A549 (cell line): ENCODE measurements at regions not wholly inside any gene's neighbourhood (a gene's known extent, or its start where the extent isn't known, plus 50 kb on each side); places are given as distances from the start of the nearest gene placed in this dataset.

Experiments
- CEBPB ChIP-seq, 2 experiments: fragments of >200 bp in 1 of 2; sonication (Bioruptor Twin) in 1 of 2; formaldehyde crosslinking in 1 of 2; IDR thresholded peaks; 2 replicates each; pipeline ENCODE4 v1.6.1; 2012 to 2016
- CTCF ChIP-seq: fragments of >200 bp; sonication (Bioruptor Twin); formaldehyde crosslinking; IDR thresholded peaks from 3 replicates; pipeline ENCODE4 v1.5.1; 2016
- EP300 ChIP-seq, 2 experiments: fragments of >200 bp; sonication (Bioruptor Twin); formaldehyde crosslinking; IDR thresholded peaks; 2 replicates in 1 of 2; 3 replicates in 1 of 2; pipeline ENCODE4 v1.6.1; 2016 to 2017
- ESRRA ChIP-seq: fragments of 150-350 bp; IDR thresholded peaks from 2 replicates; pipeline ENCODE4 v1.6.1; 2014; ENCODE audit warnings: mild to moderate bottlenecking, low read length, borderline replicate concordance
- HDAC2 ChIP-seq: fragments of 200-600 bp; sonication (generic); IDR thresholded peaks from 2 replicates; pipeline ENCODE4 v1.6.1; 2016
- MAFK ChIP-seq: fragments of 450-650 bp; IDR thresholded peaks from 2 replicates; pipeline ENCODE4 v1.6.1; 2014; ENCODE audit not compliant: partially characterized antibody
- POLR2A ChIP-seq: IDR thresholded peaks from 2 replicates; pipeline ENCODE4 v1.6.1; 2012; ENCODE audit warnings: mild to moderate bottlenecking, low read length
- REST ChIP-seq: fragments of 200-600 bp; sonication (generic); IDR thresholded peaks from 2 replicates; pipeline ENCODE4 v1.6.1; 2016; ENCODE audit warnings: antibody characterized with exemption, mild to moderate bottlenecking, moderate library complexity
- RFX5 ChIP-seq: fragments of 450-650 bp; IDR thresholded peaks from 2 replicates; pipeline ENCODE4 v1.7.1; 2014; ENCODE audit warnings: antibody characterized with exemption, mild to moderate bottlenecking, moderate library complexity
- ZFP36 ChIP-seq: fragments of 450-650 bp; IDR thresholded peaks from 2 replicates; pipeline ENCODE4 v1.6.1; 2014; ENCODE audit warnings: borderline replicate concordance; ENCODE audit not compliant: partially characterized antibody

GRCh38 chr1:88219521-88219920 is 464.6 kb upstream of the PKN2 start:
- TF ChIP-seq RFX5, result no peak
- no peak for TF ChIP-seq CTCF
- TF ChIP-seq CEBPB (IDR thresholded peaks at IDR 0.05), result no peak
- no peak for TF ChIP-seq MAFK
- no peak for TF ChIP-seq REST
- no peak for TF ChIP-seq POLR2A
- TF ChIP-seq ESRRA, result no peak
- TF ChIP-seq EP300 (IDR thresholded peaks at IDR 0.05), result no peak
- TF ChIP-seq HDAC2, result no peak
- no peak for TF ChIP-seq ZFP36
